H1 (cell line): ENCODE measurements at regions not wholly inside any gene's neighbourhood (a gene's known extent, or its start where the extent isn't known, plus 50 kb on each side); places are given as distances from the start of the nearest gene placed in this dataset.

Experiments used
- ATF2 ChIP-seq: IDR thresholded peaks from 2 replicates; pipeline ENCODE4 v1.6.1; 2012; ENCODE audit warnings: low read length, inconsistent platforms
- BRCA1 ChIP-seq: IDR thresholded peaks from 2 replicates; pipeline ENCODE4 v1.6.1; 2012; ENCODE audit warnings: low read depth, low read length, improper control_type of control experiment
- EZH2 ChIP-seq: fragments of 200-600 bp; sonication (generic); IDR thresholded peaks from 2 replicates; pipeline ENCODE4 v1.7.1; 2012; ENCODE audit warnings: low read depth, mild to moderate bottlenecking, moderate library complexity, low read length, inconsistent platforms; ENCODE audit not compliant: severe bottlenecking
- JUND ChIP-seq: IDR thresholded peaks from 2 replicates; pipeline ENCODE4 v1.6.1; 2011; ENCODE audit warnings: mild to moderate bottlenecking, improper control_type of control experiment, low read length
- POLR2A ChIP-seq, 2 experiments: IDR thresholded peaks; 1 replicate in 1 of 2; 2 replicates in 1 of 2; pipeline ENCODE4 v1.6.1; 2011; ENCODE audit warnings: low read depth in 2 of 2, low read length in 2 of 2, mild to moderate bottlenecking in 2 of 2; ENCODE audit errors: control extremely low read depth in 1 of 2
- POLR2AphosphoS5 ChIP-seq: IDR thresholded peaks from 2 replicates; pipeline ENCODE4 v1.6.1; 2011; ENCODE audit warnings: low read depth, low read length
- TF ChIP-seq, protein P1 (sequence below), 3 experiments: IDR thresholded peaks; 1 replicate in 2 of 3; 2 replicates in 1 of 3; pipeline versions ENCODE4 v1.5.1 to v1.6.1; 2011; ENCODE audit warnings: low read length in 3 of 3, mild to moderate bottlenecking in 3 of 3, inconsistent platforms in 2 of 3, low read depth in 1 of 3, moderate library complexity in 1 of 3; ENCODE audit not compliant: insufficient read depth in 1 of 3; ENCODE audit errors: control extremely low read depth in 1 of 3

GRCh38 chr19:28402701-28403290, 810.2 kb downstream of the UQCRFS1 start:
- TF ChIP-seq POLR2A (IDR thresholded peaks at IDR 0.05; ENCODE audit: control extremely low read depth in 1 of 2, low read depth in 2 of 2, low read length in 2 of 2) (no peak), BRCA1 (no peak), JUND (no peak), ATF2 (no peak), POLR2AphosphoS5 (no peak), EZH2 (no peak)
- TF ChIP-seq, protein P1, sequence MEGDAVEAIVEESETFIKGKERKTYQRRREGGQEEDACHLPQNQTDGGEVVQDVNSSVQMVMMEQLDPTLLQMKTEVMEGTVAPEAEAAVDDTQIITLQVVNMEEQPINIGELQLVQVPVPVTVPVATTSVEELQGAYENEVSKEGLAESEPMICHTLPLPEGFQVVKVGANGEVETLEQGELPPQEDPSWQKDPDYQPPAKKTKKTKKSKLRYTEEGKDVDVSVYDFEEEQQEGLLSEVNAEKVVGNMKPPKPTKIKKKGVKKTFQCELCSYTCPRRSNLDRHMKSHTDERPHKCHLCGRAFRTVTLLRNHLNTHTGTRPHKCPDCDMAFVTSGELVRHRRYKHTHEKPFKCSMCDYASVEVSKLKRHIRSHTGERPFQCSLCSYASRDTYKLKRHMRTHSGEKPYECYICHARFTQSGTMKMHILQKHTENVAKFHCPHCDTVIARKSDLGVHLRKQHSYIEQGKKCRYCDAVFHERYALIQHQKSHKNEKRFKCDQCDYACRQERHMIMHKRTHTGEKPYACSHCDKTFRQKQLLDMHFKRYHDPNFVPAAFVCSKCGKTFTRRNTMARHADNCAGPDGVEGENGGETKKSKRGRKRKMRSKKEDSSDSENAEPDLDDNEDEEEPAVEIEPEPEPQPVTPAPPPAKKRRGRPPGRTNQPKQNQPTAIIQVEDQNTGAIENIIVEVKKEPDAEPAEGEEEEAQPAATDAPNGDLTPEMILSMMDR (IDR thresholded peaks at IDR 0.05; ENCODE audit: control extremely low read depth in 1 of 3, insufficient read depth in 1 of 3, low read depth in 1 of 3, low read length in 3 of 3), result no peak
